ENCODE measurements at regions not wholly inside any gene's neighbourhood (a gene's known extent, or its start where the extent isn't known, plus 50 kb on each side); places are given as distances from the start of the nearest gene placed in this dataset.

GRCh38 chr9:81122749-81123148 is 566.6 kb downstream of the TLE1 start:
- no peak for TF ChIP-seq EZH2 (IDR thresholded peaks at IDR 0.05; ENCODE audit: low read length)
- TF ChIP-seq CTCF (optimal IDR thresholded peaks at IDR 0.05 in 1 of 3, IDR thresholded peaks at IDR 0.05 in 1 of 3, conservative IDR thresholded peaks at IDR 0.05 in 1 of 3; ENCODE audit: extremely low read depth in 1 of 3, insufficient read depth in 2 of 3, low read length in 3 of 3) = no peak
- dilution Hi-C loops (cut with MboI; ENCODE audit: extremely low pct_ligation_motif_present, low sequenced_read_pairs) = no loop called here
- Histone ChIP-seq H3K79me2 (ENCODE audit: control insufficient read depth, insufficient read depth, low read length) (no peaks in the 10 kb centered on the region), H3K4me2 (ENCODE audit: control insufficient read depth, extremely low read depth, insufficient read depth, low read depth, low read length) (no peak overlapping the region), H3K4me1 (ENCODE audit: control insufficient read depth, extremely low read depth, insufficient read depth, low read length) (peaks cover 14% of the 10 kb centered on the region), H3K9me3 (ENCODE audit: control insufficient read depth, low read depth, low read length) (no peaks in the 10 kb centered on the region), H3K27me3 (ENCODE audit: control insufficient read depth, extremely low read depth, insufficient read depth, low read length) (no peaks in the 10 kb centered on the region), H3K36me3 (ENCODE audit: control insufficient read depth in 2 of 2, extremely low read depth in 1 of 2, insufficient read depth in 2 of 2, low read length in 2 of 2) (no peaks in the 10 kb centered on the region), H3K9ac (ENCODE audit: control insufficient read depth, extremely low read depth, insufficient read depth, low read length) (no peak overlapping the region), H3K9me1 (ENCODE audit: control insufficient read depth, extremely low read depth, insufficient read depth, low read length) (no peaks in the 10 kb centered on the region), H4K20me1 (ENCODE audit: control insufficient read depth, extremely low read depth, insufficient read depth, low read length) (no peaks in the 10 kb centered on the region), H2AFZ (ENCODE audit: control insufficient read depth, low read length) (no peak overlapping the region), H3K4me3 (ENCODE audit: control insufficient read depth in 2 of 3, extremely low read depth in 1 of 3, insufficient read depth in 2 of 3, low read depth in 1 of 3, low read length in 3 of 3) (no peak overlapping the region), H3K27ac (ENCODE audit: control insufficient read depth, insufficient read depth, low read length) (no peak overlapping the region)
- DNase-seq (ENCODE audit: low read depth, low spot score) (no peak), FAIRE-seq (no peak)

DNA sequence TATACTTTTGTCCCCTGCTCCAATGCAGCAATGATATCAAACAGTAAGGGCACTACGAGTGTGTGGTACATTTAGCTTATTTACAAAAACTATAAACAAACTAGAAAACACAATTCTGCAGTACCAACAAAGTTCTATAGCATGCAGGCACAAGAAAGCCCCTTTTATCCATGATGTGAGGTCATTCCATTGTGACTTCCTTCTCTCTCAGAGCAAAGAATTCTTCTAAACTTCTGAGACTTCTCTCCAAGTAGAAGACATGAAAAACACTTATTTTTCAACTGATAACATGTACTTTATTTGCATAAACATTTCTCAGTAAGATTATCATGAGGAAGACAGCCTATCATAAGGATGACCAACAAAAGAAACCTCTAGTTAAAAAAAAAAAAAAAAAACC is 569.8 kb downstream of the TLE1 start:
- Histone ChIP-seq H3K4me3 (ENCODE audit: control insufficient read depth in 2 of 3, extremely low read depth in 1 of 3, insufficient read depth in 2 of 3, low read depth in 1 of 3, low read length in 3 of 3) (no peak overlapping the region), H4K20me1 (ENCODE audit: control insufficient read depth, extremely low read depth, insufficient read depth, low read length) (no peaks in the 10 kb centered on the region), H3K4me2 (ENCODE audit: control insufficient read depth, extremely low read depth, insufficient read depth, low read depth, low read length) (no peak overlapping the region), H3K9me1 (ENCODE audit: control insufficient read depth, extremely low read depth, insufficient read depth, low read length) (no peaks in the 10 kb centered on the region), H3K27ac (ENCODE audit: control insufficient read depth, insufficient read depth, low read length) (no peak overlapping the region), H2AFZ (ENCODE audit: control insufficient read depth, low read length) (no peak overlapping the region), H3K9me3 (ENCODE audit: control insufficient read depth, low read depth, low read length) (no peaks in the 10 kb centered on the region), H3K36me3 (ENCODE audit: control insufficient read depth in 2 of 2, extremely low read depth in 1 of 2, insufficient read depth in 2 of 2, low read length in 2 of 2) (no peaks in the 10 kb centered on the region), H3K9ac (ENCODE audit: control insufficient read depth, extremely low read depth, insufficient read depth, low read length) (no peak overlapping the region), H3K4me1 (ENCODE audit: control insufficient read depth, extremely low read depth, insufficient read depth, low read length) (no peaks in the 10 kb centered on the region), H3K79me2 (ENCODE audit: control insufficient read depth, insufficient read depth, low read length) (no peaks in the 10 kb centered on the region), H3K27me3 (ENCODE audit: control insufficient read depth, extremely low read depth, insufficient read depth, low read length) (no peaks in the 10 kb centered on the region)
- TF ChIP-seq CTCF (optimal IDR thresholded peaks at IDR 0.05 in 1 of 3, IDR thresholded peaks at IDR 0.05 in 1 of 3, conservative IDR thresholded peaks at IDR 0.05 in 1 of 3; ENCODE audit: extremely low read depth in 1 of 3, insufficient read depth in 2 of 3, low read length in 3 of 3) (no peak), EZH2 (IDR thresholded peaks at IDR 0.05; ENCODE audit: low read length) (no peak)
- FAIRE-seq = no peak
- dilution Hi-C loops (cut with MboI; ENCODE audit: extremely low pct_ligation_motif_present, low sequenced_read_pairs) = no loop called here
- no peak for DNase-seq (ENCODE audit: low read depth, low spot score)
